ENCODE measurements at regions not wholly inside any gene's neighbourhood (a gene's known extent, or its start where the extent isn't known, plus 50 kb on each side); places are given as distances from the start of the nearest gene placed in this dataset.

DNA sequence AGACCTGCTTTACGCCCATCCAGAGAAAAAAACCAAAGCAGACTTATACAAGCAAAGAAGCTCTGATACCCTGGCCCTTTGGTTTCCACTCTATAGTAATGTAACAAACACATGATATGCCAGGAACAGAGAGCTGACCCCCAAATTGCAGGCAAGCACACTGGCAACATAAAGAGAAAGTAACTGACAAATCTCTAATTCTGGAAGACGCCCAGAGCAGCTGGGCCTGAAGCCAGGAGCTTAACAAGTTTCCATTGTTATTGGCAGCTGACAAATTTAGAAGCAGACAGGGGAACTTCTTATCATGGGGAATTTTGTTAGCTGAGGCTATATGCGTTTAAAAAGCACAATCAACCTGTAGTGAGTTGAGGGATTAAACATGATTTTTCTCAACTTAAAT, 158.0 kb downstream of the DLEU7 start:
- no peak for DNase-seq (ENCODE audit: low read depth in 4 of 4, low spot score in 3 of 4)

DNA sequence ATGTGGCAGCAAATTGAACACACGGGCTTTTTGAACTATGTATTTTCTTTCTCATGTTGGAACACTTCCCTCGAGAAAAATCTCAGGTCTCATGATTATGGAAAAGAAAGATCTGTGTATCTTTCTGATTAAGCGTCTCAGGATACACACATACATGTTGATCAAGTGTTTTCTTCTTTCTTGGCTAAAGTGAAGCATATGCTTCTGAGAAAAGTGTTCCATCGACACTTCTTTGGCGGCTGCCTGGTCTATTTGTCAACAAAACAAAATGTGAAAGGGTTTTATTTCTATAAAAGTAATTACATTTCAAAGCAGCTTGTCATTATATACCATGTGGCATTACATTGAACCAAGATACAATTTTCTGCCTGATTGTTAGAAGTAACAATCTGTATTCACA, 157.5 kb downstream of the DLEU7 start:
- no peak for DNase-seq (ENCODE audit: low read depth in 4 of 4, low spot score in 3 of 4)

DNA sequence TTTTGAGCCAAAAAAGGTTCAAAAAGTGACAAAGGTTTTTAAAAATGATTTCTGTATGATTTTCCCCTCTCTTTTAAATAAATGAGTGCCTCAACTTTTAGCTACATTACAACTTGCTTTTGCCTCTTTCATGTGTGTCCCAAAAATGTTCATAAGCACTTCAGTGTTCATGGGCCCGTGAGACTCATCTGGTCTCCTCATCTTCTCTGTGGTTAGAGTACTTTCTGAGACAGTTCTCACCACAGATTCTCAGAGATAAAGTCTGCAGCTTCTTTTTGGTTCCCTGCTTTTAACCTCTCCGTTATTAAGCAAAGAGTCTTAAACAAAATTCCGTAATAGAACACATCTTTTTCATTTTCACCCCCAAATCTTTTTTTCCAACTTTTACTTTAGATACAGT, 156.9 kb downstream of the DLEU7 start:
- DNase-seq (ENCODE audit: low read depth in 4 of 4, low spot score in 3 of 4), result no peak

DNA sequence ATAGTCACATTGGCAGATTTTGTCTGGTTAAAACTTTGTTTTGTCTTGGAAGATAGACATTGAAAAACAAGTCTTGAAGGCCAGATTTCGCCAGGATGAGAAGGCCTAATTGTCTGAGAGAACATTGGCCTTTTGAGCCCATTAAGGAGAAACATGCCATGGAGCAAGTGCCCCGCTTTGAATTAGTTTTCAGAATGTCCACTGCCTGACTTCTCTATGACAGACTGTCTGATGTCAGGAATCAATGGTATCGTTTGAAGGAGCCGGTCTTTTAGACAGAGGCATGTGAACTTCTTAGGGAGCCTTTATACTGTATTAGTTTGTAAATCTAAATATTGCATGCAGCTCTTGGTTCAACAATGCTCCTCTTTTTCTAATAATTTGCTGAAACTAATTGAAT, 155.9 kb downstream of the DLEU7 start:
- DNase-seq (ENCODE audit: low read depth in 4 of 4, low spot score in 3 of 4), result no peak

DNA sequence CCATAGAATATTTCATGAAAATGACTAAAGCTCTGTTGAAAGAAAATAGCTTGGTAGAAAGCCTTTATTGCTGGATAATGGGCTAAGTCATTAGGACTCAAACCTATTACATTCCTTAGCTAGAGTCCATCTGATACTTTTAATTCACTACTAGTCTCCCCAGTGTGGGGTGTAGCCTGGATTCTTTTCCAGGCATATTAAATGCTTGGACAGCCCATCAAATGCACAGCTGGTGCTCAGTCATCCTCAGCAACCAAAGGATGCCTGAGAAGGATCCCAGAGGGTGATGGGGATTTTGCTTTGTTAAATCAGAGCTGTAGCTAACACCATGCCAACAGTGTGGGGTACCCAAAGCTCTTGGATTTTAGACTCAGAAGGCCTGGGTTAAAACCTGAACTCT, 153.5 kb downstream of the DLEU7 start:
- no peak for DNase-seq (ENCODE audit: low read depth in 4 of 4, low spot score in 3 of 4)

DNA sequence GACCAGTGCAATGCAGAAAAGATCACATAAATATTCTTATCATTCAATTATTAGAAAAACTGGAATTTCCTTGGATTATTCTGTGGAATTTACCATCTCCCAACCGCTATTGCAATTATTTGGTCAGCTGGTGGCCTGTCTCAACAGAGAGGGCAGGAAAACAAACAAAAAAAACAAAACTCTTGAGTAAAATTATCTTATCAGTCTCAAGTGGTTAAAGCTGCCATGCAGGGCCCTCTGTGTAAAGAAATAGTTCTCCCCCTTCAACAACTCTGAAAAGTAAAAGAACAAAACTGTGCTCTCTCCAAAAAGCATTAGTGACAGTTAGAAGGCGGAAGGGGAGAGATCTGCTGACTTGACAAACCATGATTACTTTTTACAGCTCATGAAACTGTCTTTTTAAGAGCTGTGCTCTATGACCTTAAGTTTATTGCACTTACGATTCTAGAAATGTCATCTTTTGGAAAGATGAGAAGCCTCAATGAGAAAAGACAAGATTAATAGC, 152.3 kb downstream of the DLEU7 start:
- no peak for DNase-seq (ENCODE audit: low read depth in 4 of 4, low spot score in 3 of 4)

DNA sequence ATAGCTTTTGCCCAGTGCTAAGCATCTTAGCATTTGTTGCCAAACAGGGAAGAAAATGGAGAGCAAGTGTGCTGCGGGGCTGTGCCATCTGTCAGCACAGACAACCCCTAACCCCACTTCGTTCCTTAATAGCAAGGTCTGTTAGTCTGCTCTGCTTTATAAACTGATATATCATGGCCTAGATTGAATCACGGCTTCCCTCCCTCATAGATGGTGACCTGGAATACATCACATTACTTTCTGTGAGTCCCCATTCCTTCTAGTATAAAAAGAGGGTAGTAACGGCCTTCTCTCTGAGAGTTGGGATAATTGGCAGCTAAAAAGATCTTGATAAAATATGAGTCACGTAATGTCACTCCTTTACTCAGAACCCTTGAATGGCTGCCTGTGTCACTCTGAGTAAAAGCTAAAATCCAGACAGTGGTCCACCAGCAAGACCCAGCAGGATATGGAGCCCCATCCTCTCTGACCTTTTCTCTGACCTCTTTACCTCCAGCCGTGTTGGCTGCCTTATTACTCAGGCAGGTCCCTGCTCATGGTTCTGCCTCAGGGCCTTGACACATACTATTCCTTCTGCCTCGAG, 151.7 kb downstream of the DLEU7 start:
- DNase-seq (ENCODE audit: low read depth in 4 of 4, low spot score in 3 of 4), result no peak

DNA sequence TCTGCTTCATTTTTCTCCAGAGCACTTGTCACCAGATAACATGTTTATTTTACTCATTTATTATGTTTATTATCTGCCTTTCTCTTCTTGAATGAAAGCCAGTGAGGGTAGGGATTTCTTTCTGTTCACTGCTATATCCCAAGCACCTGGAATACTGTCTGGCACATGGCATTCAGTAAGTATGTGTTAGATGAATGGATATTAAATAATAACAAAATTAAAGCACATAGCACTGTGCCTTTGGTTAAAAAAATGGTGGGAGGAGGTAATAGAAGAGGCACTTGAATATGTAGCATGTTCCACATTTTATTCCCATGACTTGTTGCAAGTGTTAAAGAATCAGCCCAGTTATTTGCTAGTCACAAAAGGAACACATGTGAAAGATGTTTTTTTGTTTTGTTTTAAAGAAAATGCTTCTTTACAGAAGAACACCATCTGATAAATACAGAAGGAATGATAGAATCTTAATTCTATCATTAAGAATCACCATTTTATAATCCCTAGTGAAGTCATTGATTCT, 151.0 kb downstream of the DLEU7 start:
- no peak for DNase-seq (ENCODE audit: low read depth in 4 of 4, low spot score in 3 of 4)

DNA sequence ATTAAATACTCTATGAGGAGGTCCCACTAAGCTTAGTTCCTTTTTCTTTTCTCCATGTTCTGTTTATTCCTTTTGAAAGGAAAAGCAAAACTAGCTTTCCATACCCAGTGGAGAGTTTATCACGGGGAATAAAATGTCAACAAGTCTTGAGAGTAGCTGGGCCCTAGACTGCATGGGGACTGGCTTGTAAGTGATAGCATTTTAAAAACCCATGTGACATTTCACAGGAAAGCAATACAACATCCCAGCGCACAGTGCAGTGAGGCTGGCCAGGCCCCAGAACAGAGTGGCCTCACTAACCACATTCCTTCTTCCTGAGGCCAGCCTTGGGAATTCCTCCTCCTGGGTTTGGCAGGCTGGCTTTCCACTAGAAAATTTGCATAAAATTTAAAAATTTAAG, 149.8 kb downstream of the DLEU7 start:
- DNase-seq (ENCODE audit: low read depth in 4 of 4, low spot score in 3 of 4), result no peak

DNA sequence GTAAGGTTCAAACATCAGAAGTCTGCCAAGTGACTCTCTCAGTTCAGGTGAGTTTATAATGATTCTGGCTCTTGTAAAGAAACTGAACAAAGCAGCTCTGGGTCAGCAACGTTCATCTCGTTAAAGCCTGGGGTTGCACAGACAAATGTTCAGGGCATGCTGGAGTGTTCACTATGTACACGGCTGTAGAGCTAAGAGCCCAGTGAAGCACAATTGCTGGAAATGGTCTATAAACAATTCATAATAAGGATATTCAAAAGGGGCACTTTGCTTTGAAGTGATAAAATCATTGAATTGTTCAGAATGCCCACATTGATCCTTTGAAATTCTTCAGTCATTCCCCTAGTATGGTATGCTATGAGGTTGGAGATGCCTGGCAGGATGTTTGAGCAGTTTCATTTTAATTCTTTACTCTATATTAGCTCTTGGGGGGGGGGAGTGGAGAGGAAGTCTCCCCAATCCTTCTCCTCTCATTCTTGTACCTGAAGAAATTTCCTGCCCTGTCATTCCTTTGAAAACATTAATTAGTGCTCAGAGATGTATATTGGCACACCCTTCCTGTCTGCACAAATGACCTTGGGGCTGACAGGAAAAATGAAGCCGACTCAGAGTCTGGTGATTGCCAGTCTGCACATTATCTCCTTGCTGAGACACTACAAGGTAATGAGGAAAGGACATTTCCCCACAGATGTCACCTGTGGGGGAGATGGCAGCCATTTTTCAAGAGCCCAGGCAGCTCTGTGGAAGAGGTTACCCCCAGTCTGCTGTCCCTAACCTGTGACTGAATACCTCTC, 145.5 kb downstream of the DLEU7 start:
- DNase-seq (ENCODE audit: low read depth in 4 of 4, low spot score in 3 of 4), result no peak

DNA sequence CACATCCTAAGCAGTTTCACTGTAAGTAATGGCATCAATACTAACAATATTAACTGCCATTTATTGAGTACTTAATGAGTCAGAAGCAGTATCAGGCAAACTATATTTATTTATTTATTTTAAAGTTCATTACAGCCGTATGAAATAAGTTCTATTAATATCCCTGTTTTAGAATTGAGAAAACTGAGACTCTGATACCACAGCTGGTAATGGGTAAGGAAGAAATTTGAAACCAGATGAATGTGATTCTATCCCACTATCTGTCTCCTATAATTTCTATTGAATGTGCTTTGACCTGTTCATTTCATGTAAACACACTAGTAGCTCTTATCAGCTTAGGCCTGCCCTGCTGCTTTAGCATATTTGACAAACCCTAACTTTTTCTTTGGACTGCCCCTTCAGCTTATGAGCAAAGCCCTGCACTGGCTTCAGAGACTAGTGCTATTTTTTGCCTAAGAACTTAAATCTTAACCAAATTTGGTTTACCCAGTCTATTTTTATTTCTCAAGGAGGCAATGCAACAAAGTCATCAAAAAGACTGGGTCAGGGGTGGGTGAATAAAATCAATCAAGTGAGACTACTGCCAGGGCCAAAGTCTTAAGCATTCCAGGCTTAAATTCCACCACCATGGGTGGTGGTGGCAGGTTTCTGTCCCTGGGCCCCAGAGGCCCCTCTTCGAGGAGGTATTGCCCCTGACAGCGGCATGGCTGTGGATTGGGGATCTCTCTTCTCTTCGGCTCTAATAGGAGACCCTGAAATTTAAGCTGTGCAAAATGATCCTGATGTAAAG, 143.4 kb downstream of the DLEU7 start:
- no peak for DNase-seq (ENCODE audit: low read depth in 4 of 4, low spot score in 3 of 4)

DNA sequence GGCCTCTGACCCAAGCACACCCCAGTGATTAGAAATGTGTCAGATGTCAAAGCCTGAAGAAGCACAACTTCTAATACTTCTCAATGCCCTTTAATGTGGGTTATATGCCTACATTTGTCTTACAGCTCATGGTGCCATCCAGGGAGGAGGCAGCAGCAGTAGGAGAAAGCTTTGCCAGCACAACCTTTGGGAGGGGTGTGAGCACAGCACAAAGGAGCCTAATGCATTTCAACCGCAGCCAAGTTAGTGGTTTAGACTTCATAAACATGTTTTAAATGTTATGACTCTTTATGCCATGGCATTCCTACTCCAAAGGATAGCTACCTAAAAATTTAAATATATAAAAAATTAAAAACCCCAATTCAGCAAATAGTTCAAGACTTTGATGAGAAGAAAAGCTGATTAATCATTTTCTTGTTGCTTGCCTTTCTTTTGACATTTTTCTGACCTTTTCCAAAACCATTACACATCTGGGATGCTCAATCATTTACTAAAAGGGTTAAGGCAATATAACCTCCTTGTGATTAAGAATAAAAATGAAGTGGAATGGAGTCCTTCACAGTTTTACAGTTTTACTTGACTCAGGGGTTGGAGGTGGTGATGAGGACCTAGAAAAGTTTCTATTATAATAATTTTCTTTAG, 142.7 kb downstream of the DLEU7 start:
- no peak for DNase-seq (ENCODE audit: low read depth in 4 of 4, low spot score in 3 of 4)

DNA sequence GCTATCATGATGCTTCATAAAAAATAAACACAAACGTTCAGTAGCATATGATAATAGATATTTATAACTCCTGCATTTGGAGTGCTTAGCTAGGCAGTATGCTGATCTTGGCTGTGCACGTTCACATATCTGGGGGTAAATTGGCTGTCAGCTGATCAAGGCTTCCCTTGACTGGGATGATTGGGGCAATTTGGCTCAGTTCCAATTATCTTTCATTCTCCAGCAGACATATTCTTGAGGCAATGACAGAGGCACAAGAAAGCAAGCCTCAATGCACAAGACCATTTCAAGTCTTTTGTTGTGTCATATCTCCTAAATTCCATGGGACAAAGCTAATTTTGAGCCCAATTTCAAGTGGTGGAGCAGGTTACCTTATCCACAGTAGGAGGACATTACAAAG, 142.0 kb downstream of the DLEU7 start:
- DNase-seq (ENCODE audit: low read depth in 4 of 4, low spot score in 3 of 4), result no peak

DNA sequence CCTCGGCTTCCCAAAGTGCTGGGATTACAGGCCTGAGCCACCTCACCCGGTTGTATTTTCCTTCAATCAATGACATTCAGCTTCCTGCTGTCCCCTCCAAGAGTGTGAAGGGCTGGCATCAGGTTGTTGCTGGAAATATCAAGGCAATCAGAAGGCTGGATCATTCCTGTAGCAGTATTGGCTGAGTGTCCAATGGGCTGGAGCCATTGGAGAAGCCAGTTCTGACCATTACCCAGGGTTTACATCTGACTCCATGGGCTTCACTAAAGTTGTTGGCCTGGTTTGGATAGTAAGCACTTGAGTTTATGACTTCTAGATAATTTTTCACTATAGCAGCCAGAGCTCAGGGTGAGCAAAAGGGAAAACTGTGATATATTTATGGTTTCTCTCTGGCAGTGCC, 137.0 kb downstream of the DLEU7 start:
- DNase-seq (ENCODE audit: low read depth in 4 of 4, low spot score in 3 of 4), result no peak

DNA sequence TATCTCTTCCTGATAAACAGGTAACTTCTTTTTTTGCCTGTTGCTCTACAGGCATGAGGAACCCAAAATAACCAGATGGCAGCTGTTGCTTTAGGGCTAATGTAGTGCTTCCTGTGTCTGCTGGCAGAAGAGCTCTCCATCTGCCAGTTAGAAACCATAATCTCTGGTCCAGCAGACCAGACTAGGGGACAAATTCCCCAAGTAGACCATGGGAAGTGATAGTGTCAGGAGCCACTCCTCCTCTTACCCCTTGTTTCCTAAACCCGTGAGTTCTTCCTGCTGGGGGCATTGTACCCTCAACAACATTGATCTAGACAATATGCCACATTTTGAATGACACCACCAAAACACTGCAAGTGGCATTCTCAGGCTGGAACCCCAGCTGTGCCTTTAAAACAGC, 135.9 kb downstream of the DLEU7 start:
- DNase-seq (ENCODE audit: low read depth in 4 of 4, low spot score in 3 of 4), result no peak

DNA sequence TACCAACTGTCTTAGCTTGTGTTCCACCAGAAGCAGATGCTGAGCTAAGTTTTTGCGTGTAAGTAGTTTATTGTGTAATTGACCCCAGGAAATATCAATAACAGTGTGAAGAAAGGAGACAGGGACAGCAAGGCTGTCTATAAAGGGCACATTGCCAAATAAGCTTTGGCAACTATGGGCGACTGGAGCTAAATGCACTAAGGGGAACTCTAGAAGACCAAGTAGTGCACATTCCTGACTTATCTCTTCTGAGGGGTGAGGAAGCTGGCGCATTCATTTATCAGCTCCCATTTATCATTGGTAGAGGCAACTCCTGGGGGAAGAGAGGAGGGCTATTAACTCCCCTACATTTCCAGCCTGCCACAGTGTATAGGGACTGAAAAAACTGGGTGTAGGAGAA, 135.0 kb downstream of the DLEU7 start:
- no peak for DNase-seq (ENCODE audit: low read depth in 4 of 4, low spot score in 3 of 4)

DNA sequence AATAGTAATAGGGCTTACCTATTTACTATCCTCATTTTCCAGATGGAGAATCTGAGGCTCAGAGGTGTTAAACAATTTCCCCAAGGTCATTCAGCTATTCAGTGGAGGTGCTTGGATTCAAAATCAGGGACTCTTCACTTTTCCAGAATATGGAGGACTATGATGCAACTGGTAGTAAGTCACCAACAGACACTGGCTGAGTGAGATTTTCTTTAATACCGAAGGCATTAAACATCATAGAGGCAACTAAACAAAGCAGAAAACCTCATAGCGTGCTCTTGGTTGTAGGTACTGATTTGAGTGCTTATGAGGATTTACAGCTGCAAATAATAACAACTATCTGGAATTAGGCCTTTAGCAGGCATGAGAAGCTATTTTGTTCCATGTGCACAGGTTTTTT, 134.4 kb downstream of the DLEU7 start:
- DNase-seq (ENCODE audit: low read depth in 4 of 4, low spot score in 3 of 4), result no peak

DNA sequence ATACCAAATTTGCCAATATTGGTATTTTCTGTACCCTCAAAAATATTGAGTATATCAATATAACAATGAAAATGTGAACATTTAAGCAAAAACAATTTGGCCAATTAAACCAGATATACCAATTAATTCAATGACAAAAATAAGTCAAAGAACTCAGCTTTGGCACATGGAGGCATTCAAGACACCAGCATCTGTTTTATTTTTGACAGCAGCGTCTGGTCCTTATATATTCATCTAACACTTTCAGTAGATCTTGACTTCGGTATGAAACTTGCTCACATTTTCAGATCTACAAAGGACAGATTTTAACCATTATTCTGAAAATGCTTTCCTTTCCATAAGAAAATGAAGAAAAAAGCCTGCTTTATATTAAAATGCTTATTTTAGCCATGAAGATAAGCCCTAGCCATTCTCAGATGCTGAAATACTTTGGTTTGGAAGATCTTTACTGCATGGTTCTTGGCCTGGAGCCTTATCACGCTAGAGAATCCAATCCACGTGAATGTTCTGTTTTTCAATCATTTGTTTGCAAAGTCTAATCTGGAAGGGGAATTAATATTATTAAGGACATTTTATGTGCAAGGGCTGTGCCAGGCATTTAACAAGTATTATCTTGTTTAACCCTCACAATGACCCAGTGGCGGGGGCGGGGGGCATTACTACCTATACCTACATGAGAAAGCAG, 132.2 kb downstream of the DLEU7 start:
- no peak for DNase-seq (ENCODE audit: low read depth in 4 of 4, low spot score in 3 of 4)

DNA sequence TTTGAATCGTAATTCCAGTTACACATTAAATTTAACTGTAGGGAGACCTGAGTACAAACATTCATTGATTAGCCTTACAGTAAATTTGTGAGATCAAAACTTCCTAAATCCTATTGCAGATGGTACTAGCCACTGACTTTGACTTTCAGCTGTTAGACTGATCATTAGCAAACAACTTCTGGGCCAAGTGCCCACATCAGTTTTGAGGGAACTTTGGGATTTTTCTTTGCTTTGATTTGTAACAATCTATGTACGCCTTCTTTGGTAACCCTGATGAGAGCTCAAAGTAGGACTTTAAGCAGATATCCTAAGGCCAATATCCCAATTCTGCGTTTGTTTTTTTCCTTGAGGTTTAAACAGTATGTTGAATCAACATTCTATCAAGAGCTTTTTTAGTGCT, 131.5 kb downstream of the DLEU7 start:
- DNase-seq (ENCODE audit: low read depth in 4 of 4, low spot score in 3 of 4), result no peak

DNA sequence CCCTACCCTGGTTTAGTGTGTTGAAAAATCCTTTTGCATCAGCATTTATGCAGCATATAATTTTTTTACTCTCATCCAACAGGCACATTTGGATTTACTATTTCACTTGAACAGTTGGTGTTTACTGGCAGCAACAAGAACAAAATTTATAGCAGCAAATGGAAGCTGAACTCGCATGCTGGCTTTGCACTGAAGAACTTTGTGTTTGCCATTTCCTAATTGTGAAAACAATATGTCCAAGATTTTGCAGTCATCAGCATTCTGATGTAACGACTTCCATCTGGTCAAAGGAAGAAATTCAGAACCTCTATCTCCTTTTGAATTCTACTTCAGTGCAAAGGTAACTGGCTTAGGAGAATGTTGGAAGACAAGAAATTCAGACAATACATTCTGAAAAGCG, 131.0 kb downstream of the DLEU7 start:
- no peak for DNase-seq (ENCODE audit: low read depth in 4 of 4, low spot score in 3 of 4)
